NCI-H2081 treated with DMSO at 0.1 percent for 48 hours (cell line): ENCODE measurements at regions not wholly inside any gene's neighbourhood (a gene's known extent, or its start where the extent isn't known, plus 50 kb on each side); places are given as distances from the start of the nearest gene placed in this dataset.

Experiments
- DNase-seq: peaks from one replicate; lab custom pipeline; 2025; lab: John Stamatoyannopoulos, UW

GRCh38 chr11:110832080-110832479, 119.8 kb upstream of the ARHGAP20 start:
- DNase-seq, result no peak

- no peak for DNase-seq
Observed at GRCh38 chr11:110830747-110831146, 118.5 kb upstream of the ARHGAP20 start.

DNA sequence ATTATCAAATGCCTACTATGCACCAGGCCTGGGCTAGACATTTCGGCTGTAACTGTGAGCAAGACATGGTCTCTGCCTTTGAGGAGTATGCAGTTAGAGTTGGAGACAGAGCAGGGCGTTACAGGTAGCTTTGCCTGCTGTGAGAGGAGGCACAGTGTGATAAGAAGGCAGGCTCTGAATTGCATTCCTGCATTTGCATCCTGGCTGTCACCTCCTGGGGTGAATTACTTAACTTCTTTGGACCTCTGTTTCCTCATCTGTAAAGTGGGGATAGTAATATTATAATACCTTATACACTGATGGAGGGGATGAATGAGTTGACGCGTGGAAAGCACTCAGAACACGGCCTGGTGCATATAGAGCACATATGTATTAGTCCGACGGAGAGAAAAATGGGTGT, 118.1 kb upstream of the ARHGAP20 start:
- no peak for DNase-seq

- no peak for DNase-seq
Observed at GRCh38 chr11:110829873-110830272, 117.6 kb upstream of the ARHGAP20 start.

DNA sequence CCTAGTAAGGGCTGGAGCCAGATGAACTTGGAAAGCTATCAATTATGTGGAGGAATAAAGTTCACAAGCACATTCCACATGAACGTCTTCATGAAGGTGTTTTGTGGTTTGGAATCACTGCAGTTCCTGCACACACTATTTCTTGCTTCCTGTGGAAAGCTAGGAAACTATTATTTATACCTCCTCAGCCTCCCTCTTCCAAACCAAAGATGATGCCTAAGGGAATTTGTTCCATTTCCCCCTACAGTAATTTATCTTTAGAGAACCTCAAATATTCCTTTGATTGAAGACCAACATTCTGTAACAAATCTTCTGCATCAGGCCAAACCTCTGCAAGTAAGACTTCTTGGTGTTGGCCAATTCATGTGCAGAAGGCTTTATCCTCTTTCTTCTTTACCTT, 115.8 kb upstream of the ARHGAP20 start:
- DNase-seq, result no peak

DNA sequence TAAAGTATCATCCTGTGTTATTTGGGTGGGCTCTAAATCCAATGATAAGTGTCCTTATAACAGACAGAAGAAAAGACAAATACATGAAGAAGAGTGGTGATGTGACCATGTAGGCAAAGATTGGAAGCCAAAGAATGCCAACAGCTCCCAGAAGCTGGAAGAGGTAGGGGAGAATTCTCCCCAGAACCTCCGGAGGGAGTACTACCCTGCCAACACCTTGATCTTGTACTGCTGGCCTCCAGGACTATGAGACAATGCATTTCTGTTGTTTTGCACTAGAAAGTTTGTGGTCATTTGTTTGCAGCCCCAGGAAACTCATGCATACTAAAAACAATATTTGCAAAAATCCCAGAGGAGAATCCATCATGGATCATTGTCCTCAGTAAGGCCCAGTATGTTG, 115.0 kb upstream of the ARHGAP20 start:
- no peak for DNase-seq

GRCh38 chr11:110824912-110825620, 112.8 kb upstream of the ARHGAP20 start:
- DNase-seq, result no peak

DNA sequence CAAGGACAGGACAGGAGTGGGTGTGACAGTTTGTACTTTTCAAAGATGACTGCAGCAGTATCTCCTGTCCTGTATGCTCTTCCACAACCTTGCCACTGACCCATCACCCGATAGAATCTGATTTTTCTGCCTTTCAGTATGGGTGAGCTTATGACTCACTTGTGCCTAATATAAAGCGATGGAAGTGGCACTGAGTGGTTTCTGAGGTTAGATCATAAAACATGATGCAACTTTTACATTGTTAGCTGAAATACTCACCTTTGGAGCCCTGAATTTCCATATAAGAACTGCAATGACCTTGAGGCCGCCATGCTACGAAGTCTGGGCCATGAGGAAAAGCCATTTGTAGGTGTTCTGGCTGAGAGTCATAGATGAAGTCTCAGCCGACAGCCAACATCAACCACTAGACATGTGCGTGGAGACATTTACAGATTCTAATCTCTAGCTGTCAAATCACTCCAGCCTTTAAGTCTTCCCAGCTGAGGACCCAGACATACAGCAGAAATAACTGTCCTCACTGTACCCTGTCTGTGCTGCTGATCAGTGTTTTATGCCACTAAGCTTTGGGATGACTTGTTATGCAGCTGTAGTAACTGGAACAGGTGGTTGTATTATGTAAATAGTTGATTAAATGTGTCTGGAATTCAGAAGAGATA, 105.9 kb upstream of the ARHGAP20 start:
- no peak for DNase-seq

DNA sequence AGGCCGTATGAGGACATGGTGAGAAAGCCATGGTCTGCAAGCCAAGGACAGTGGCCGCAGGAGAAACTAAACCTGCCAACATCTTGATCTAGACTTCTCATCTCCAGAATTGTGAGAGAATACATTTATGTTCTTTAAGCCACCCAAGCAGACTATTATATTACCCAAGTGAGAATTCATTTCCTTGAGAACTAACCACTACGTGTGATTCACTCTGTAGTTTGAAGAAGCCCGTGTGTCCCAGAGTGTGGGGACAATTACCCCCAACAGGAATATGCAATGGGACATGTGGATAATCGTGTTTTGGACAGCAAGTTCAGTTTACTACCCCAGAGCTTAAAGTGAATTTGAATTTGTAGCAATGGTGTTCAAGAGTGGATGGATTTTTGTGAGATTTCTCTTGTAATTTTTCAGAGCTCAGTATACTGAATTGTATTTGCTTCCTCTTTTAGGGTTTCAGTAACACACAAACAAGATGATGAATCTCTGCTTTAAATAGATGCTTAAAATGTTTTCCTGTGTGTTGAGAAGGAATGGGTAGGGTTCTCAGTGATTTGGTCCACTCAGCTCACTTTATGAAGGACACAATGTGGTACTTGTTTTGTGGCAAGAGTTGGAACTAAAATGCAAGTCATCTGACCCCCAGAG, 100.0 kb upstream of the ARHGAP20 start:
- DNase-seq, result no peak

- no peak for DNase-seq
Observed at GRCh38 chr11:110809417-110810199, 97.4 kb upstream of the ARHGAP20 start.

DNA sequence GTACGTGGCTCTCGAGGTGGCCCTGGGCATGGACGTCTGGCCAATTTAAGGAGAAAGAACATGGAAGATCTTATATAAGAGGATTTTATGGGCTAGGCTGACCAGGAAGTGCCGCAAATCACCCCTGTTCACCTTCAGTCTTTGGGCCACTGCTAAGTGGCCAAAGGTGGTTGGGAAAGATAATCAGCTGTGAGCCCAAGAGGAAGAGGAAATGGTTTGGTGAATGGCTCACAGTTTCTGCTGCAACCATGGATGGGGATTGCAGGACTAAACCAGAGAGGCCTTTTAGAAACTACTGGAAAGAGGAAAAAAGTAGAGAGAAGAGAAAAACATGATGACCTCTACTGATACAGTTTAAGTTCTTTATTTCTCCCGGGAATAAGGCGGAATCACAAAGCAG, 96.0 kb upstream of the ARHGAP20 start:
- no peak for DNase-seq

- DNase-seq, result no peak
Observed at GRCh38 chr11:110807801-110808200, 95.6 kb upstream of the ARHGAP20 start.

- DNase-seq, result no peak
Observed at GRCh38 chr11:110805756-110806155, 93.5 kb upstream of the ARHGAP20 start.

- no peak for DNase-seq
Observed at GRCh38 chr11:110802162-110802561, 89.9 kb upstream of the ARHGAP20 start.

- no peak for DNase-seq
Observed at GRCh38 chr11:110801328-110801727, 89.1 kb upstream of the ARHGAP20 start.

DNA sequence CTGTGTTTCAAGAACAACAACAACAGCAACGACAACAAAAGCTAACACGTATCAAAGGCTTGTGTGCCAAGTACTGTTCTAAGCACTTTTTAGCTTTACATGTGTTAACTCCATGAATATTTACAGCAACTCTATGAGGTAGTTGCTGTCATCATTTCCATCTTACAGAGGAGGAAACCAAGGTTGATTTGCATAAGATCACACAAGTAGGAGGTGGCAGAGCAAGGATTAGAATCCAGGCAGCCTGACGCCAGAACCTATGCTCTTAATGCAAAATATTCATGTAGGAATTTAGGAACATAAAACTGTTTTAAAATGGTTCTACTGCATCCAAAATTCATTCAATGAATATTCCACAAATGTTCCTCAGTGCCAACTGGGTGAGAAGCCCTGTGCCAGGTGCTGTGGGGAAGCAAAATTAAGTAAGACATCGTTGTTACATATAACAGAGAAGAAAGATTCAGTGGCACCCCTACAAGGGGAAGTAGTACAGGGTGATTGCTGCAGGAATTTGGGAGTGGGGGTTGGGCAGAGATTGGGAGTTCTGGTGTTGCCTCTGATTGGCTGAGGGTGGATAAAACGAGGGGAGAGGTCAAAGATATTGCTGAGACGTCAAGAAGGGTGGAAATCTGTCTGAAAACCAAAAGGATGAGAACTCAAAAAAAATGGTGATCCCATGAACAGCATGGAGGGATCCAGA, 86.1 kb upstream of the ARHGAP20 start:
- DNase-seq, result no peak

GRCh38 chr11:110797453-110797852, 85.2 kb upstream of the ARHGAP20 start:
- no peak for DNase-seq

- no peak for DNase-seq
Observed at GRCh38 chr11:110795112-110795624, 82.9 kb upstream of the ARHGAP20 start.

- no peak for DNase-seq
Observed at GRCh38 chr11:110793556-110793955, 81.3 kb upstream of the ARHGAP20 start.

GRCh38 chr11:110791621-110792020, 79.4 kb upstream of the ARHGAP20 start:
- DNase-seq, result no peak

DNA sequence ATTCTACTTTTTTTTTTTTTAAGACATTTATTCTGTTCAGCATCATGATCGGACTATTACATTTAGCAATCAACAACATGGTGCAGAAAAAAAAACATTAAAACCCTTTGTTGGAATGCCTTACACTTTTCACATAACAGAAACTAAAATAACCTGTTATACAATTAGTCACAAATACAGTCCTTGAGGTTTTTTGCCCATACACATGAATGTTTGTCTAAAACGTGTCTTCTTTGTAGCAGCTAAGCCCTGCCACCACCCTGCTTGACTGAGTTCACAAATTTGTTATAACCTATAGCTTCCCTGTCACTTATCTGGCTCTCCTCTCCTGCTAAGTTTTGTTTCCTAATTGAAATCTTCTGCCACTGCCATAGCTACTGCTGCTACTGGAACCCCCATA, 75.4 kb upstream of the ARHGAP20 start:
- DNase-seq, result no peak
